PC-3 (cell line): ENCODE measurements at regions not wholly inside any gene's neighbourhood (a gene's known extent, or its start where the extent isn't known, plus 50 kb on each side); places are given as distances from the start of the nearest gene placed in this dataset.

Source experiments
- CTCF ChIP-seq: fragments of 300-600 bp; sonication (generic); conservative IDR thresholded peaks from 2 replicates; pipeline ENCODE4 v1.5.1; 2017; ENCODE audit warnings: antibody characterized with exemption, low read depth, mild to moderate bottlenecking, low read length
- EZH2 ChIP-seq: fragments of 300-600 bp; sonication (generic); IDR thresholded peaks from one replicate; pipeline ENCODE4 v1.6.1; 2017; ENCODE audit warnings: antibody characterized with exemption, mild to moderate bottlenecking, low read length; ENCODE audit not compliant: unreplicated experiment
- EZH2phosphoT487 ChIP-seq: fragments of 300-600 bp; sonication (generic); IDR thresholded peaks from 2 replicates; pipeline ENCODE4 v1.6.1; 2018; ENCODE audit warnings: mild to moderate bottlenecking, antibody characterized with exemption, low read length, borderline replicate concordance

GRCh38 chr15:77719450-77719849 is 86.7 kb upstream of the LINGO1 start:
- no peak for TF ChIP-seq CTCF
- no peak for TF ChIP-seq EZH2
- TF ChIP-seq EZH2phosphoT487 = no peak
